H1 (cell line): ENCODE measurements at regions not wholly inside any gene's neighbourhood (a gene's known extent, or its start where the extent isn't known, plus 50 kb on each side); places are given as distances from the start of the nearest gene placed in this dataset.

Experiments
- TF ChIP-seq, protein P1 (sequence below): fragments of 300-600 bp; sonication (generic); IDR thresholded peaks from 2 replicates; pipeline ENCODE4 v1.7.1; 2012; ENCODE audit warnings: low read length, moderate library complexity, mild to moderate bottlenecking, inconsistent platforms; ENCODE audit not compliant: insufficient replicate concordance
- TF ChIP-seq, protein P2 (sequence below): IDR thresholded peaks from 2 replicates; pipeline ENCODE4 v1.6.1; 2012; ENCODE audit warnings: inconsistent platforms

DNA sequence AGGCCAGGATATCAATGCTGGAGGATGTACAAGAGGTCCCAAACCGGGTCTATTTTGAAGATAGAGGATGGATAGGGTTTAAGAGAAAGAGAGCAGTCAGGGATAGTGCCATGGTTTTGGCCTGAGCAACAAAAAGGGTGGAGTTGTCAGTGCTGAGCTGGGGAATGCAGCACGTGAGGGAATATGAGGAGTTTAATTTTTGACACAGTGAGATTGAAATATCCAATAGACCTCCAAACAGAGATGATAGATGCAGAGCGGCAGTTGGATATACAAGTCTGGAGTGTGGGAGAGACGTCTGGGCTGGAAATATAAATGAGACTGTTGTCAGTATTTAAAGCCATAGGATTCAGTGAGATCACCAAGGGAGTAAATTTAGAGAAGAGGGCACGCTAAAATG lies 136.7 kb upstream of the EFNA5 start (continued):
- TF ChIP-seq, protein P1, sequence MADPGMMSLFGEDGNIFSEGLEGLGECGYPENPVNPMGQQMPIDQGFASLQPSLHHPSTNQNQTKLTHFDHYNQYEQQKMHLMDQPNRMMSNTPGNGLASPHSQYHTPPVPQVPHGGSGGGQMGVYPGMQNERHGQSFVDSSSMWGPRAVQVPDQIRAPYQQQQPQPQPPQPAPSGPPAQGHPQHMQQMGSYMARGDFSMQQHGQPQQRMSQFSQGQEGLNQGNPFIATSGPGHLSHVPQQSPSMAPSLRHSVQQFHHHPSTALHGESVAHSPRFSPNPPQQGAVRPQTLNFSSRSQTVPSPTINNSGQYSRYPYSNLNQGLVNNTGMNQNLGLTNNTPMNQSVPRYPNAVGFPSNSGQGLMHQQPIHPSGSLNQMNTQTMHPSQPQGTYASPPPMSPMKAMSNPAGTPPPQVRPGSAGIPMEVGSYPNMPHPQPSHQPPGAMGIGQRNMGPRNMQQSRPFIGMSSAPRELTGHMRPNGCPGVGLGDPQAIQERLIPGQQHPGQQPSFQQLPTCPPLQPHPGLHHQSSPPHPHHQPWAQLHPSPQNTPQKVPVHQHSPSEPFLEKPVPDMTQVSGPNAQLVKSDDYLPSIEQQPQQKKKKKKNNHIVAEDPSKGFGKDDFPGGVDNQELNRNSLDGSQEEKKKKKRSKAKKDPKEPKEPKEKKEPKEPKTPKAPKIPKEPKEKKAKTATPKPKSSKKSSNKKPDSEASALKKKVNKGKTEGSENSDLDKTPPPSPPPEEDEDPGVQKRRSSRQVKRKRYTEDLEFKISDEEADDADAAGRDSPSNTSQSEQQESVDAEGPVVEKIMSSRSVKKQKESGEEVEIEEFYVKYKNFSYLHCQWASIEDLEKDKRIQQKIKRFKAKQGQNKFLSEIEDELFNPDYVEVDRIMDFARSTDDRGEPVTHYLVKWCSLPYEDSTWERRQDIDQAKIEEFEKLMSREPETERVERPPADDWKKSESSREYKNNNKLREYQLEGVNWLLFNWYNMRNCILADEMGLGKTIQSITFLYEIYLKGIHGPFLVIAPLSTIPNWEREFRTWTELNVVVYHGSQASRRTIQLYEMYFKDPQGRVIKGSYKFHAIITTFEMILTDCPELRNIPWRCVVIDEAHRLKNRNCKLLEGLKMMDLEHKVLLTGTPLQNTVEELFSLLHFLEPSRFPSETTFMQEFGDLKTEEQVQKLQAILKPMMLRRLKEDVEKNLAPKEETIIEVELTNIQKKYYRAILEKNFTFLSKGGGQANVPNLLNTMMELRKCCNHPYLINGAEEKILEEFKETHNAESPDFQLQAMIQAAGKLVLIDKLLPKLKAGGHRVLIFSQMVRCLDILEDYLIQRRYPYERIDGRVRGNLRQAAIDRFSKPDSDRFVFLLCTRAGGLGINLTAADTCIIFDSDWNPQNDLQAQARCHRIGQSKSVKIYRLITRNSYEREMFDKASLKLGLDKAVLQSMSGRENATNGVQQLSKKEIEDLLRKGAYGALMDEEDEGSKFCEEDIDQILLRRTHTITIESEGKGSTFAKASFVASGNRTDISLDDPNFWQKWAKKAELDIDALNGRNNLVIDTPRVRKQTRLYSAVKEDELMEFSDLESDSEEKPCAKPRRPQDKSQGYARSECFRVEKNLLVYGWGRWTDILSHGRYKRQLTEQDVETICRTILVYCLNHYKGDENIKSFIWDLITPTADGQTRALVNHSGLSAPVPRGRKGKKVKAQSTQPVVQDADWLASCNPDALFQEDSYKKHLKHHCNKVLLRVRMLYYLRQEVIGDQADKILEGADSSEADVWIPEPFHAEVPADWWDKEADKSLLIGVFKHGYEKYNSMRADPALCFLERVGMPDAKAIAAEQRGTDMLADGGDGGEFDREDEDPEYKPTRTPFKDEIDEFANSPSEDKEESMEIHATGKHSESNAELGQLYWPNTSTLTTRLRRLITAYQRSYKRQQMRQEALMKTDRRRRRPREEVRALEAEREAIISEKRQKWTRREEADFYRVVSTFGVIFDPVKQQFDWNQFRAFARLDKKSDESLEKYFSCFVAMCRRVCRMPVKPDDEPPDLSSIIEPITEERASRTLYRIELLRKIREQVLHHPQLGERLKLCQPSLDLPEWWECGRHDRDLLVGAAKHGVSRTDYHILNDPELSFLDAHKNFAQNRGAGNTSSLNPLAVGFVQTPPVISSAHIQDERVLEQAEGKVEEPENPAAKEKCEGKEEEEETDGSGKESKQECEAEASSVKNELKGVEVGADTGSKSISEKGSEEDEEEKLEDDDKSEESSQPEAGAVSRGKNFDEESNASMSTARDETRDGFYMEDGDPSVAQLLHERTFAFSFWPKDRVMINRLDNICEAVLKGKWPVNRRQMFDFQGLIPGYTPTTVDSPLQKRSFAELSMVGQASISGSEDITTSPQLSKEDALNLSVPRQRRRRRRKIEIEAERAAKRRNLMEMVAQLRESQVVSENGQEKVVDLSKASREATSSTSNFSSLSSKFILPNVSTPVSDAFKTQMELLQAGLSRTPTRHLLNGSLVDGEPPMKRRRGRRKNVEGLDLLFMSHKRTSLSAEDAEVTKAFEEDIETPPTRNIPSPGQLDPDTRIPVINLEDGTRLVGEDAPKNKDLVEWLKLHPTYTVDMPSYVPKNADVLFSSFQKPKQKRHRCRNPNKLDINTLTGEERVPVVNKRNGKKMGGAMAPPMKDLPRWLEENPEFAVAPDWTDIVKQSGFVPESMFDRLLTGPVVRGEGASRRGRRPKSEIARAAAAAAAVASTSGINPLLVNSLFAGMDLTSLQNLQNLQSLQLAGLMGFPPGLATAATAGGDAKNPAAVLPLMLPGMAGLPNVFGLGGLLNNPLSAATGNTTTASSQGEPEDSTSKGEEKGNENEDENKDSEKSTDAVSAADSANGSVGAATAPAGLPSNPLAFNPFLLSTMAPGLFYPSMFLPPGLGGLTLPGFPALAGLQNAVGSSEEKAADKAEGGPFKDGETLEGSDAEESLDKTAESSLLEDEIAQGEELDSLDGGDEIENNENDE, result no peak
- TF ChIP-seq, protein P2, sequence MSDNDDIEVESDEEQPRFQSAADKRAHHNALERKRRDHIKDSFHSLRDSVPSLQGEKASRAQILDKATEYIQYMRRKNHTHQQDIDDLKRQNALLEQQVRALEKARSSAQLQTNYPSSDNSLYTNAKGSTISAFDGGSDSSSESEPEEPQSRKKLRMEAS, result no peak
